HepG2 (cell line): ENCODE measurements at regions not wholly inside any gene's neighbourhood (a gene's known extent, or its start where the extent isn't known, plus 50 kb on each side); places are given as distances from the start of the nearest gene placed in this dataset.

Source experiments
- ATAC-seq: fragments of 200-7000 bp; cut with Tn5 transposase; 3 replicates; pipeline ENCODE4 v1.9.1; 2020; ENCODE audit warnings: mild to moderate bottlenecking, moderate library complexity
- BruUV-seq: library from RNA; stranded (reverse); fragments of 400-500 nt; replicated peaks from 2 replicates; lab custom pipeline; 2021; lab: Mats Ljungman, UMichigan
- CTCF ChIA-PET: fragments of 300-600 bp; formaldehyde crosslinking; extraction: SDS; loops from one replicate; lab custom pipeline; 2021; ENCODE audit warnings: low total read pairs, inconsistent platforms, low intra/inter-chr PET ratio; lab: Yijun Ruan, JAX
- POLR2A ChIA-PET: fragments of 350-600 bp; sonication (Branson Sonifier 250); formaldehyde crosslinking; loops from one replicate; lab custom pipeline; 2020; ENCODE audit warnings: antibody characterized with exemption, inconsistent platforms; lab: Yijun Ruan, JAX
- DNase-seq: peaks from one replicate; pipeline ENCODE4 v3.0.0-alpha.2; 2015; ENCODE audit warnings: low spot score
- FAIRE-seq: peaks from 3 replicates; lab custom pipeline; 2011; peaks lifted over from hg19 to GRCh38; lab: Jason Lieb, UNC
- H2AFZ ChIP-seq: one replicate; pipeline ENCODE4 v1.6.1; 2011; ENCODE audit warnings: low read length, inconsistent platforms
- H3K27ac ChIP-seq: fragments of 300-600 bp; 3 replicates; pipeline ENCODE4 v1.8.0; 2011; ENCODE audit warnings: mixed run types, mild to moderate bottlenecking, mixed read lengths, low read length, inconsistent platforms; ENCODE audit not compliant: insufficient read depth; ENCODE audit errors: extremely low read length
- H3K27me3 ChIP-seq, 2 experiments: fragments of 200-600 bp in 1 of 2; 2 replicates in 1 of 2; 3 replicates in 1 of 2; pipeline versions ENCODE4 v1.6.0 to v1.8.0; 2011; ENCODE audit warnings: low read length in 2 of 2, mild to moderate bottlenecking in 2 of 2, moderate library complexity in 2 of 2, inconsistent platforms in 1 of 2; ENCODE audit not compliant: insufficient read depth in 2 of 2, control insufficient read depth in 1 of 2
- H3K36me3 ChIP-seq, 2 experiments: fragments of 200-600 bp in 1 of 2; replicated peaks in 1 of 2; 2 replicates in 1 of 2; 3 replicates in 1 of 2; pipeline versions ENCODE4 v1.5.1 to v1.8.0; 2011; ENCODE audit warnings: low read length in 2 of 2, inconsistent platforms in 1 of 2; ENCODE audit not compliant: insufficient read depth in 2 of 2, control insufficient read depth in 1 of 2
- H3K4me1 ChIP-seq: 2 replicates; pipeline ENCODE4 v1.5.1; 2012; ENCODE audit warnings: low read length, inconsistent platforms; ENCODE audit not compliant: insufficient read depth
- H3K4me2 ChIP-seq: 2 replicates; pipeline ENCODE4 v1.6.0; 2011; ENCODE audit warnings: low read depth, low read length, inconsistent platforms
- H3K4me3 ChIP-seq, 3 experiments: fragments of 200-600 bp in 1 of 3; sonication (generic), shearing (Covaris generic) in 1 of 3; replicated peaks in 1 of 3; 2 replicates each; pipeline ENCODE4 v1.5.1; 2011 to 2016; ENCODE audit warnings: low read length in 3 of 3, inconsistent platforms in 2 of 3, low read depth in 2 of 3, mild to moderate bottlenecking in 2 of 3, control low read depth in 1 of 3, mixed read lengths in 1 of 3; ENCODE audit not compliant: insufficient read depth in 1 of 3
- H3K79me2 ChIP-seq: one replicate; pipeline ENCODE4 v1.6.1; 2011; ENCODE audit warnings: low read length, inconsistent platforms; ENCODE audit not compliant: insufficient read depth
- H3K9ac ChIP-seq: 2 replicates; pipeline ENCODE4 v1.6.0; 2011; ENCODE audit warnings: mild to moderate bottlenecking, low read depth, low read length, inconsistent platforms; ENCODE audit not compliant: insufficient read depth
- H3K9me3 ChIP-seq: 2 replicates; pipeline ENCODE4 v1.5.1; 2012; ENCODE audit warnings: mild to moderate bottlenecking, low read length
- H4K20me1 ChIP-seq: 2 replicates; pipeline ENCODE4 v1.6.0; 2011; ENCODE audit warnings: inconsistent platforms, mild to moderate bottlenecking, low read length, moderate library complexity; ENCODE audit not compliant: insufficient read depth
- CREB3 ChIP-seq: sonication (generic); formaldehyde crosslinking; IDR thresholded peaks from 2 replicates; pipeline ENCODE4 v1.5.0; 2020; ENCODE audit warnings: missing genetic modification reagents
- SCMH1 ChIP-seq: sonication (generic); formaldehyde crosslinking; IDR thresholded peaks from 2 replicates; pipeline ENCODE4 v1.9.0; 2021; ENCODE audit warnings: missing genetic modification reagents, mild to moderate bottlenecking, borderline replicate concordance
- SRSF4 ChIP-seq: fragments of 200-400 bp; formaldehyde crosslinking; IDR thresholded peaks from one replicate; pipeline ENCODE4 v1.6.1; 2018; ENCODE audit warnings: mild to moderate bottlenecking, low read depth, low read length, moderate library complexity; ENCODE audit not compliant: poor library complexity, severe bottlenecking
- STAG1 ChIP-seq: sonication (generic); formaldehyde crosslinking; IDR thresholded peaks from 2 replicates; pipeline ENCODE4 v1.4.0; 2020; ENCODE audit warnings: missing genetic modification reagents
- TERF1 ChIP-seq: sonication (generic); formaldehyde crosslinking; IDR thresholded peaks from 2 replicates; pipeline ENCODE4 v1.8.0; 2022; ENCODE audit warnings: mild to moderate bottlenecking, missing genetic modification reagents, moderate library complexity
- ZNF644 ChIP-seq: IDR thresholded peaks from 2 replicates; pipeline ENCODE4 v1.6.1; 2016; ENCODE audit warnings: low read depth
- WGBS: methylation state at CpG from one replicate; pipeline ENCODE4 v1.1.6; 2017; ENCODE audit warnings: low lambda C conversion rate; 5-methylcytosine and 5-hydroxymethylcytosine counted together
- in situ Hi-C: cut with HindIII; loops from 2 replicates; pipeline ENCODE4 v1.10.0; 2017; ENCODE audit warnings: low pct_unique_long_range_greater_than_20kb; ENCODE audit not compliant: extremely low pct_ligation_motif_present
- intact Hi-C: fragments of 100-400 bp; cut with micrococcal nuclease; formaldehyde crosslinking; loops from one replicate; pipeline ENCODE4 v1.10.0; 2022; ENCODE audit not compliant: unreplicated experiment
- TF ChIP-seq, protein P1 (sequence below): sonication (generic); formaldehyde crosslinking; IDR thresholded peaks from 2 replicates; pipeline ENCODE4; 2020; ENCODE audit warnings: missing genetic modification reagents, mild to moderate bottlenecking, borderline replicate concordance
- TF ChIP-seq, protein P2 (sequence below): sonication (generic); formaldehyde crosslinking; IDR thresholded peaks from 2 replicates; pipeline ENCODE4 v1.4.0; 2020; ENCODE audit warnings: mild to moderate bottlenecking, missing genetic modification reagents
- TF ChIP-seq, protein P3 (sequence below): IDR thresholded peaks from 2 replicates; pipeline ENCODE4 v1.6.1; 2016; ENCODE audit warnings: missing genetic modification reagents, missing compliant biosample characterization
- TF ChIP-seq, protein P4 (sequence below): sonication (generic); formaldehyde crosslinking; conservative IDR thresholded peaks from 2 replicates; pipeline ENCODE4 v1.4.0; 2020; ENCODE audit warnings: missing genetic modification reagents

GRCh38 chr6:92369309-92369708 lies 1050.0 kb downstream of the EPHA7 start:
- Histone ChIP-seq H3K9ac (no peak overlapping the region), H3K4me1 (peaks cover 48% of the 10 kb centered on the region), H3K4me2 (no peak overlapping the region), H3K36me3 (no peaks in the 10 kb centered on the region)
- FAIRE-seq (no peak), DNase-seq (no peak)
- in situ Hi-C loops = no loop called here
- POLR2A ChIA-PET = no interaction called here
- CTCF ChIA-PET = no interaction called here
- intact Hi-C loops = no loop called here
- TF ChIP-seq ZNF644 (CRISPR knock-in tag) = no peak
- TF ChIP-seq, all 625 proteins: peak for 0
- Histone ChIP-seq H3K4me3 (no peak overlapping the region), H4K20me1 (no peaks in the 10 kb centered on the region), H3K27me3 (no peaks in the 10 kb centered on the region; a peak in 1 of 5 replicates), H3K9me3 (peaks cover 12% of the 10 kb centered on the region; the same call in 1 of the 2 replicates), H2AFZ (no peak overlapping the region), H3K27ac (no peak overlapping the region), H3K79me2 (no peaks in the 10 kb centered on the region)
- no peak for ATAC-seq
- BruUV-seq = no TSS peak
- 95% methylated on average over 2 of the region's 2 CpGs for WGBS

DNA sequence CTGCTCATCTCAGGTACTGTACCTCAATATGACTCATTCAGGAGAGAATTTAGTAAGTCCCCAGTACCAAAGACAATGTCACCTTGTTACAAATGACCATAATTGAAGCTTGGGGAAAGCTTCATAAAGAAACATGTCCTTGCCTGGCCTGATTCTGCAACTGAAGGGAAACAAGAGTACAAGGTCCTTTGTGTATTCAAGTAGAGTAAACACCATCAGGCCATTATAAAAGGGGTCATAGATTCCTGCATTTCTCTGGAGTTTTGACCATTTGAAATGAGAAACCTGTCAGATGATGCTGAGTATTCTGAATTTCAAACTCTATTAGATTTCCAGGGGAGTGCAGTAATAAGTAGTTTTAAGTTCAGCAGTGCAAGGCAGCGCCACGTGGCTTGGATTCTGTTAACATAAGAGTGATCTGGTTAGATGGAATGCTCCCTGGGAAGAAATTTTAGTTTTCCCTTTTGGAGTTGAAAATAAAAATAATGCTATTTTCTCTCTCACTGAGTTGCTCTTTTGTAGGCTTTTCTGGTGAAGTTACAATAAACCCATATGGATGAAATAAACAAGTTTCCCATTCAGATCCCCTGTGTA lies 1054.3 kb downstream of the EPHA7 start:
- ChIA-PET POLR2A (no interaction called here), CTCF (no interaction called here)
- in situ Hi-C loops (no loop called here), intact Hi-C loops (no loop called here)
- H3K4me2 ChIP-seq = peak overlapping the region; percentile 37
- no peaks in the 10 kb centered on the region for H4K20me1 ChIP-seq
- DNase-seq (peak; percentile 96), ATAC-seq (peak; percentile 100), FAIRE-seq (peak; percentile 90)
- peak overlapping the region; percentile 24; the same call in 1 of the 2 replicates for H3K9ac ChIP-seq
- no TSS peak for BruUV-seq
- H3K36me3 ChIP-seq = no peaks in the 10 kb centered on the region
- H3K9me3 ChIP-seq = peaks cover 12% of the 10 kb centered on the region; the same call in 1 of the 2 replicates
- H3K4me1 ChIP-seq = peaks cover 48% of the 10 kb centered on the region
- 6% methylated on average over 2 of the region's 2 CpGs for WGBS
- H2AFZ ChIP-seq = no peak overlapping the region
- no peaks in the 10 kb centered on the region for H3K79me2 ChIP-seq
- H3K27me3 ChIP-seq = no peaks in the 10 kb centered on the region
- peak overlapping the region; percentile 80 for H3K27ac ChIP-seq
- 0 out of 6 replicates have a peak overlapping the region, but pooled peaks of 1 of the 3 experiments have one; percentile 8 for H3K4me3 ChIP-seq
- TF ChIP-seq CREB3 (CRISPR knock-in tag) (no peak), TERF1 (CRISPR knock-in tag) (no peak), SRSF4 (no peak), SCMH1 (CRISPR knock-in tag) (no peak), STAG1 (CRISPR knock-in tag) (peak; percentile 3; the same call in 1 of the 2 replicates)
- TF ChIP-seq, protein P1, sequence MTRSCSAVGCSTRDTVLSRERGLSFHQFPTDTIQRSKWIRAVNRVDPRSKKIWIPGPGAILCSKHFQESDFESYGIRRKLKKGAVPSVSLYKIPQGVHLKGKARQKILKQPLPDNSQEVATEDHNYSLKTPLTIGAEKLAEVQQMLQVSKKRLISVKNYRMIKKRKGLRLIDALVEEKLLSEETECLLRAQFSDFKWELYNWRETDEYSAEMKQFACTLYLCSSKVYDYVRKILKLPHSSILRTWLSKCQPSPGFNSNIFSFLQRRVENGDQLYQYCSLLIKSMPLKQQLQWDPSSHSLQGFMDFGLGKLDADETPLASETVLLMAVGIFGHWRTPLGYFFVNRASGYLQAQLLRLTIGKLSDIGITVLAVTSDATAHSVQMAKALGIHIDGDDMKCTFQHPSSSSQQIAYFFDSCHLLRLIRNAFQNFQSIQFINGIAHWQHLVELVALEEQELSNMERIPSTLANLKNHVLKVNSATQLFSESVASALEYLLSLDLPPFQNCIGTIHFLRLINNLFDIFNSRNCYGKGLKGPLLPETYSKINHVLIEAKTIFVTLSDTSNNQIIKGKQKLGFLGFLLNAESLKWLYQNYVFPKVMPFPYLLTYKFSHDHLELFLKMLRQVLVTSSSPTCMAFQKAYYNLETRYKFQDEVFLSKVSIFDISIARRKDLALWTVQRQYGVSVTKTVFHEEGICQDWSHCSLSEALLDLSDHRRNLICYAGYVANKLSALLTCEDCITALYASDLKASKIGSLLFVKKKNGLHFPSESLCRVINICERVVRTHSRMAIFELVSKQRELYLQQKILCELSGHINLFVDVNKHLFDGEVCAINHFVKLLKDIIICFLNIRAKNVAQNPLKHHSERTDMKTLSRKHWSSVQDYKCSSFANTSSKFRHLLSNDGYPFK = no peak
- TF ChIP-seq, protein P2, sequence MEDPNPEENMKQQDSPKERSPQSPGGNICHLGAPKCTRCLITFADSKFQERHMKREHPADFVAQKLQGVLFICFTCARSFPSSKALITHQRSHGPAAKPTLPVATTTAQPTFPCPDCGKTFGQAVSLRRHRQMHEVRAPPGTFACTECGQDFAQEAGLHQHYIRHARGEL (CRISPR knock-in tag) = no peak
- TF ChIP-seq, protein P3, sequence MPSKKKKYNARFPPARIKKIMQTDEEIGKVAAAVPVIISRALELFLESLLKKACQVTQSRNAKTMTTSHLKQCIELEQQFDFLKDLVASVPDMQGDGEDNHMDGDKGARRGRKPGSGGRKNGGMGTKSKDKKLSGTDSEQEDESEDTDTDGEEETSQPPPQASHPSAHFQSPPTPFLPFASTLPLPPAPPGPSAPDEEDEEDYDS (CRISPR knock-in tag) = peak; percentile 31; the same call in 1 of the 2 replicates
- TF ChIP-seq, protein P4, sequence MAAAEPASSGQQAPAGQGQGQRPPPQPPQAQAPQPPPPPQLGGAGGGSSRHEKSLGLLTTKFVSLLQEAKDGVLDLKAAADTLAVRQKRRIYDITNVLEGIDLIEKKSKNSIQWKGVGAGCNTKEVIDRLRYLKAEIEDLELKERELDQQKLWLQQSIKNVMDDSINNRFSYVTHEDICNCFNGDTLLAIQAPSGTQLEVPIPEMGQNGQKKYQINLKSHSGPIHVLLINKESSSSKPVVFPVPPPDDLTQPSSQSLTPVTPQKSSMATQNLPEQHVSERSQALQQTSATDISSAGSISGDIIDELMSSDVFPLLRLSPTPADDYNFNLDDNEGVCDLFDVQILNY = no peak
